ENCODE measurements at regions not wholly inside any gene's neighbourhood (a gene's known extent, or its start where the extent isn't known, plus 50 kb on each side); places are given as distances from the start of the nearest gene placed in this dataset.

DNA sequence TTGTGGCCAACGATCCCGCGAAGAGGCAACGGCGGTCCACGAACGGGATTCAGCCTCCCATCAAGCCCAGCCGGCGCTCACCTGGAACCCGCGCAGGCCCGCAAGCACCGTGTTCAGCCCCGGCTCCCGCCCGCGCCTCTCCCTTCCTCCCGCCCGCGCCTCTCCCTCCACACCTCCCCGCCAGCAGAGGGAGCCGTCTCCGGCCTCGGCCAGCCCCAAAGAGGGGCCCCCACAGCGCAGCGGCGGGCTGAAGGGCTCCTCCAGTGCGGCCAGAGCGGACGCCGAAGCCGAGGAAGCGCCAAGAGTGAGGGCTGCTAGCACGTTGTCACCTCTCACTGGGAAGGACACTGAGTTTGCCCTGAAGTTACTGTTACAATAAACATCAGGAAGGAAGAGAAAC lies 55.3 kb upstream of the LAPTM4A start:
- Mint-ChIP-seq H3K4me3 (peak overlapping the region; percentile 64), H3K9me3 (peaks cover 11% of the 10 kb centered on the region; the same call in 1 of the 2 replicates), H3K27ac (no peak overlapping the region), H3K36me3 (no peaks in the 10 kb centered on the region; the same call in 1 of the 2 replicates), H3K4me1 (peaks cover 7% of the 10 kb centered on the region), H3K27me3 (ENCODE audit: low read depth) (peaks cover 43% of the 10 kb centered on the region)
- CTCF ChIA-PET = interaction anchor here (0.6 to 3.8 kb wide), 32 partner anchors 8 to 340 kb away, joined by 3 to 38 read pairs (median 6); partner anchors contain the start of genes LAPTM4A, RHOB, SDC1 and WDR35
- DNase-seq (ENCODE audit: low spot score) = peak; percentile 91
- ATAC-seq = peak; percentile 92
- POLR2A ChIA-PET = interaction anchor here (1.3 kb wide), 1 partner anchor 119 kb away, joined by 3 read pairs; the partner anchor contains the start of gene SDC1
- TF ChIP-seq, protein P1, sequence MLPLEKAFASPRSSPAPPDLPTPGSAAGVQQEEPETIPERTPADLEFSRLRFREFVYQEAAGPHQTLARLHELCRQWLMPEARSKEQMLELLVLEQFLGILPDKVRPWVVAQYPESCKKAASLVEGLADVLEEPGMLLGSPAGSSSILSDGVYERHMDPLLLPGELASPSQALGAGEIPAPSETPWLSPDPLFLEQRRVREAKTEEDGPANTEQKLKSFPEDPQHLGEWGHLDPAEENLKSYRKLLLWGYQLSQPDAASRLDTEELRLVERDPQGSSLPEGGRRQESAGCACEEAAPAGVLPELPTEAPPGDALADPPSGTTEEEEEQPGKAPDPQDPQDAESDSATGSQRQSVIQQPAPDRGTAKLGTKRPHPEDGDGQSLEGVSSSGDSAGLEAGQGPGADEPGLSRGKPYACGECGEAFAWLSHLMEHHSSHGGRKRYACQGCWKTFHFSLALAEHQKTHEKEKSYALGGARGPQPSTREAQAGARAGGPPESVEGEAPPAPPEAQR (CRISPR knock-in tag; IDR thresholded peaks at IDR 0.05) = no peak
- TF ChIP-seq CREM (CRISPR knock-in tag; IDR thresholded peaks at IDR 0.05) = peak; percentile 67; the same call in 1 of the 2 replicates
- TF ChIP-seq, protein P2, sequence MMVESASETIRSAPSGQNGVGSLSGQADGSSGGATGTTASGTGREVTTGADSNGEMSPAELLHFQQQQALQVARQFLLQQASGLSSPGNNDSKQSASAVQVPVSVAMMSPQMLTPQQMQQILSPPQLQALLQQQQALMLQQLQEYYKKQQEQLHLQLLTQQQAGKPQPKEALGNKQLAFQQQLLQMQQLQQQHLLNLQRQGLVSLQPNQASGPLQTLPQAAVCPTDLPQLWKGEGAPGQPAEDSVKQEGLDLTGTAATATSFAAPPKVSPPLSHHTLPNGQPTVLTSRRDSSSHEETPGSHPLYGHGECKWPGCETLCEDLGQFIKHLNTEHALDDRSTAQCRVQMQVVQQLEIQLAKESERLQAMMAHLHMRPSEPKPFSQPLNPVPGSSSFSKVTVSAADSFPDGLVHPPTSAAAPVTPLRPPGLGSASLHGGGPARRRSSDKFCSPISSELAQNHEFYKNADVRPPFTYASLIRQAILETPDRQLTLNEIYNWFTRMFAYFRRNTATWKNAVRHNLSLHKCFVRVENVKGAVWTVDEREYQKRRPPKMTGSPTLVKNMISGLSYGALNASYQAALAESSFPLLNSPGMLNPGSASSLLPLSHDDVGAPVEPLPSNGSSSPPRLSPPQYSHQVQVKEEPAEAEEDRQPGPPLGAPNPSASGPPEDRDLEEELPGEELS (CRISPR knock-in tag; IDR thresholded peaks at IDR 0.05) = 0 out of 2 replicates have a peak, but pooled peaks have one; percentile 42
- TF ChIP-seq, protein P3, sequence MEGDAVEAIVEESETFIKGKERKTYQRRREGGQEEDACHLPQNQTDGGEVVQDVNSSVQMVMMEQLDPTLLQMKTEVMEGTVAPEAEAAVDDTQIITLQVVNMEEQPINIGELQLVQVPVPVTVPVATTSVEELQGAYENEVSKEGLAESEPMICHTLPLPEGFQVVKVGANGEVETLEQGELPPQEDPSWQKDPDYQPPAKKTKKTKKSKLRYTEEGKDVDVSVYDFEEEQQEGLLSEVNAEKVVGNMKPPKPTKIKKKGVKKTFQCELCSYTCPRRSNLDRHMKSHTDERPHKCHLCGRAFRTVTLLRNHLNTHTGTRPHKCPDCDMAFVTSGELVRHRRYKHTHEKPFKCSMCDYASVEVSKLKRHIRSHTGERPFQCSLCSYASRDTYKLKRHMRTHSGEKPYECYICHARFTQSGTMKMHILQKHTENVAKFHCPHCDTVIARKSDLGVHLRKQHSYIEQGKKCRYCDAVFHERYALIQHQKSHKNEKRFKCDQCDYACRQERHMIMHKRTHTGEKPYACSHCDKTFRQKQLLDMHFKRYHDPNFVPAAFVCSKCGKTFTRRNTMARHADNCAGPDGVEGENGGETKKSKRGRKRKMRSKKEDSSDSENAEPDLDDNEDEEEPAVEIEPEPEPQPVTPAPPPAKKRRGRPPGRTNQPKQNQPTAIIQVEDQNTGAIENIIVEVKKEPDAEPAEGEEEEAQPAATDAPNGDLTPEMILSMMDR (IDR thresholded peaks at IDR 0.05) = peak; percentile 55
- TF ChIP-seq, protein P4, sequence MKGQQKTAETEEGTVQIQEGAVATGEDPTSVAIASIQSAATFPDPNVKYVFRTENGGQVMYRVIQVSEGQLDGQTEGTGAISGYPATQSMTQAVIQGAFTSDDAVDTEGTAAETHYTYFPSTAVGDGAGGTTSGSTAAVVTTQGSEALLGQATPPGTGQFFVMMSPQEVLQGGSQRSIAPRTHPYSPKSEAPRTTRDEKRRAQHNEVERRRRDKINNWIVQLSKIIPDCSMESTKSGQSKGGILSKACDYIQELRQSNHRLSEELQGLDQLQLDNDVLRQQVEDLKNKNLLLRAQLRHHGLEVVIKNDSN (CRISPR knock-in tag; IDR thresholded peaks at IDR 0.05) = peak; percentile 60; the same call in 1 of the 2 replicates
- TF ChIP-seq, protein P5, sequence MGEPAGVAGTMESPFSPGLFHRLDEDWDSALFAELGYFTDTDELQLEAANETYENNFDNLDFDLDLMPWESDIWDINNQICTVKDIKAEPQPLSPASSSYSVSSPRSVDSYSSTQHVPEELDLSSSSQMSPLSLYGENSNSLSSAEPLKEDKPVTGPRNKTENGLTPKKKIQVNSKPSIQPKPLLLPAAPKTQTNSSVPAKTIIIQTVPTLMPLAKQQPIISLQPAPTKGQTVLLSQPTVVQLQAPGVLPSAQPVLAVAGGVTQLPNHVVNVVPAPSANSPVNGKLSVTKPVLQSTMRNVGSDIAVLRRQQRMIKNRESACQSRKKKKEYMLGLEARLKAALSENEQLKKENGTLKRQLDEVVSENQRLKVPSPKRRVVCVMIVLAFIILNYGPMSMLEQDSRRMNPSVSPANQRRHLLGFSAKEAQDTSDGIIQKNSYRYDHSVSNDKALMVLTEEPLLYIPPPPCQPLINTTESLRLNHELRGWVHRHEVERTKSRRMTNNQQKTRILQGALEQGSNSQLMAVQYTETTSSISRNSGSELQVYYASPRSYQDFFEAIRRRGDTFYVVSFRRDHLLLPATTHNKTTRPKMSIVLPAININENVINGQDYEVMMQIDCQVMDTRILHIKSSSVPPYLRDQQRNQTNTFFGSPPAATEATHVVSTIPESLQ (CRISPR knock-in tag; IDR thresholded peaks at IDR 0.05) = no peak
- TF ChIP-seq ZNF263 (CRISPR knock-in tag; IDR thresholded peaks at IDR 0.05; ENCODE audit: low read depth) = peak; percentile 40; the same call in 1 of the 2 replicates
- TF ChIP-seq, protein P6, sequence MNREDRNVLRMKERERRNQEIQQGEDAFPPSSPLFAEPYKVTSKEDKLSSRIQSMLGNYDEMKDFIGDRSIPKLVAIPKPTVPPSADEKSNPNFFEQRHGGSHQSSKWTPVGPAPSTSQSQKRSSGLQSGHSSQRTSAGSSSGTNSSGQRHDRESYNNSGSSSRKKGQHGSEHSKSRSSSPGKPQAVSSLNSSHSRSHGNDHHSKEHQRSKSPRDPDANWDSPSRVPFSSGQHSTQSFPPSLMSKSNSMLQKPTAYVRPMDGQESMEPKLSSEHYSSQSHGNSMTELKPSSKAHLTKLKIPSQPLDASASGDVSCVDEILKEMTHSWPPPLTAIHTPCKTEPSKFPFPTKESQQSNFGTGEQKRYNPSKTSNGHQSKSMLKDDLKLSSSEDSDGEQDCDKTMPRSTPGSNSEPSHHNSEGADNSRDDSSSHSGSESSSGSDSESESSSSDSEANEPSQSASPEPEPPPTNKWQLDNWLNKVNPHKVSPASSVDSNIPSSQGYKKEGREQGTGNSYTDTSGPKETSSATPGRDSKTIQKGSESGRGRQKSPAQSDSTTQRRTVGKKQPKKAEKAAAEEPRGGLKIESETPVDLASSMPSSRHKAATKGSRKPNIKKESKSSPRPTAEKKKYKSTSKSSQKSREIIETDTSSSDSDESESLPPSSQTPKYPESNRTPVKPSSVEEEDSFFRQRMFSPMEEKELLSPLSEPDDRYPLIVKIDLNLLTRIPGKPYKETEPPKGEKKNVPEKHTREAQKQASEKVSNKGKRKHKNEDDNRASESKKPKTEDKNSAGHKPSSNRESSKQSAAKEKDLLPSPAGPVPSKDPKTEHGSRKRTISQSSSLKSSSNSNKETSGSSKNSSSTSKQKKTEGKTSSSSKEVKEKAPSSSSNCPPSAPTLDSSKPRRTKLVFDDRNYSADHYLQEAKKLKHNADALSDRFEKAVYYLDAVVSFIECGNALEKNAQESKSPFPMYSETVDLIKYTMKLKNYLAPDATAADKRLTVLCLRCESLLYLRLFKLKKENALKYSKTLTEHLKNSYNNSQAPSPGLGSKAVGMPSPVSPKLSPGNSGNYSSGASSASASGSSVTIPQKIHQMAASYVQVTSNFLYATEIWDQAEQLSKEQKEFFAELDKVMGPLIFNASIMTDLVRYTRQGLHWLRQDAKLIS (CRISPR knock-in tag; IDR thresholded peaks at IDR 0.05; ENCODE audit: borderline replicate concordance) = peak; percentile 93
- TF ChIP-seq NFYB (CRISPR knock-in tag; conservative IDR thresholded peaks at IDR 0.05; ENCODE audit: low read depth) = no peak
- 0 out of 2 replicates have a peak, but pooled peaks have one; percentile 53 for TF ChIP-seq ESRRA (CRISPR knock-in tag; IDR thresholded peaks at IDR 0.05; ENCODE audit: borderline replicate concordance)
- TF ChIP-seq, protein P7, sequence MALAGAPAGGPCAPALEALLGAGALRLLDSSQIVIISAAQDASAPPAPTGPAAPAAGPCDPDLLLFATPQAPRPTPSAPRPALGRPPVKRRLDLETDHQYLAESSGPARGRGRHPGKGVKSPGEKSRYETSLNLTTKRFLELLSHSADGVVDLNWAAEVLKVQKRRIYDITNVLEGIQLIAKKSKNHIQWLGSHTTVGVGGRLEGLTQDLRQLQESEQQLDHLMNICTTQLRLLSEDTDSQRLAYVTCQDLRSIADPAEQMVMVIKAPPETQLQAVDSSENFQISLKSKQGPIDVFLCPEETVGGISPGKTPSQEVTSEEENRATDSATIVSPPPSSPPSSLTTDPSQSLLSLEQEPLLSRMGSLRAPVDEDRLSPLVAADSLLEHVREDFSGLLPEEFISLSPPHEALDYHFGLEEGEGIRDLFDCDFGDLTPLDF (CRISPR knock-in tag; IDR thresholded peaks at IDR 0.05) = no peak; the same call in 1 of the 2 replicates
- TF ChIP-seq ETV6 (CRISPR knock-in tag; IDR thresholded peaks at IDR 0.05) = peak; percentile 83; the same call in 1 of the 2 replicates
- peak; percentile 92 for TF ChIP-seq TP53 (CRISPR knock-in tag; IDR thresholded peaks at IDR 0.05)
- TF ChIP-seq, protein P8, sequence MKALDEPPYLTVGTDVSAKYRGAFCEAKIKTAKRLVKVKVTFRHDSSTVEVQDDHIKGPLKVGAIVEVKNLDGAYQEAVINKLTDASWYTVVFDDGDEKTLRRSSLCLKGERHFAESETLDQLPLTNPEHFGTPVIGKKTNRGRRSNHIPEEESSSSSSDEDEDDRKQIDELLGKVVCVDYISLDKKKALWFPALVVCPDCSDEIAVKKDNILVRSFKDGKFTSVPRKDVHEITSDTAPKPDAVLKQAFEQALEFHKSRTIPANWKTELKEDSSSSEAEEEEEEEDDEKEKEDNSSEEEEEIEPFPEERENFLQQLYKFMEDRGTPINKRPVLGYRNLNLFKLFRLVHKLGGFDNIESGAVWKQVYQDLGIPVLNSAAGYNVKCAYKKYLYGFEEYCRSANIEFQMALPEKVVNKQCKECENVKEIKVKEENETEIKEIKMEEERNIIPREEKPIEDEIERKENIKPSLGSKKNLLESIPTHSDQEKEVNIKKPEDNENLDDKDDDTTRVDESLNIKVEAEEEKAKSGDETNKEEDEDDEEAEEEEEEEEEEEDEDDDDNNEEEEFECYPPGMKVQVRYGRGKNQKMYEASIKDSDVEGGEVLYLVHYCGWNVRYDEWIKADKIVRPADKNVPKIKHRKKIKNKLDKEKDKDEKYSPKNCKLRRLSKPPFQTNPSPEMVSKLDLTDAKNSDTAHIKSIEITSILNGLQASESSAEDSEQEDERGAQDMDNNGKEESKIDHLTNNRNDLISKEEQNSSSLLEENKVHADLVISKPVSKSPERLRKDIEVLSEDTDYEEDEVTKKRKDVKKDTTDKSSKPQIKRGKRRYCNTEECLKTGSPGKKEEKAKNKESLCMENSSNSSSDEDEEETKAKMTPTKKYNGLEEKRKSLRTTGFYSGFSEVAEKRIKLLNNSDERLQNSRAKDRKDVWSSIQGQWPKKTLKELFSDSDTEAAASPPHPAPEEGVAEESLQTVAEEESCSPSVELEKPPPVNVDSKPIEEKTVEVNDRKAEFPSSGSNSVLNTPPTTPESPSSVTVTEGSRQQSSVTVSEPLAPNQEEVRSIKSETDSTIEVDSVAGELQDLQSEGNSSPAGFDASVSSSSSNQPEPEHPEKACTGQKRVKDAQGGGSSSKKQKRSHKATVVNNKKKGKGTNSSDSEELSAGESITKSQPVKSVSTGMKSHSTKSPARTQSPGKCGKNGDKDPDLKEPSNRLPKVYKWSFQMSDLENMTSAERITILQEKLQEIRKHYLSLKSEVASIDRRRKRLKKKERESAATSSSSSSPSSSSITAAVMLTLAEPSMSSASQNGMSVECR (CRISPR knock-in tag; IDR thresholded peaks at IDR 0.05; ENCODE audit: borderline replicate concordance) = peak; percentile 87; the same call in 1 of the 2 replicates
- peak; percentile 61; the same call in 1 of the 2 replicates for TF ChIP-seq SMAD4 (CRISPR knock-in tag; IDR thresholded peaks at IDR 0.05)
- peak; percentile 64; the same call in 1 of the 2 replicates for TF ChIP-seq SP1 (CRISPR knock-in tag; conservative IDR thresholded peaks at IDR 0.05)
- TF ChIP-seq, protein P9, sequence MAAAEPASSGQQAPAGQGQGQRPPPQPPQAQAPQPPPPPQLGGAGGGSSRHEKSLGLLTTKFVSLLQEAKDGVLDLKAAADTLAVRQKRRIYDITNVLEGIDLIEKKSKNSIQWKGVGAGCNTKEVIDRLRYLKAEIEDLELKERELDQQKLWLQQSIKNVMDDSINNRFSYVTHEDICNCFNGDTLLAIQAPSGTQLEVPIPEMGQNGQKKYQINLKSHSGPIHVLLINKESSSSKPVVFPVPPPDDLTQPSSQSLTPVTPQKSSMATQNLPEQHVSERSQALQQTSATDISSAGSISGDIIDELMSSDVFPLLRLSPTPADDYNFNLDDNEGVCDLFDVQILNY (CRISPR knock-in tag; IDR thresholded peaks at IDR 0.05) = peak; percentile 96
- no peak for TF ChIP-seq NFATC4 (CRISPR knock-in tag; IDR thresholded peaks at IDR 0.05)
